BLaER1 treated with 17β-estradiol and CSF1 and Interleukin-3, amounts not matched to agents 10 nM and 100 nM (cell line): ENCODE measurements at regions not wholly inside any gene's neighbourhood (a gene's known extent, or its start where the extent isn't known, plus 50 kb on each side); places are given as distances from the start of the nearest gene placed in this dataset.

Experiments used
- H3K27ac ChIP-seq, 11 experiments: shearing (Covaris generic); formaldehyde crosslinking; 2 replicates each; pipeline ENCODE4 v1.8.1; 2022
- H3K27me3 ChIP-seq, 11 experiments: shearing (Covaris generic); formaldehyde crosslinking; 2 replicates each; pipeline ENCODE4 v1.8.1; 2022
- H3K36me3 ChIP-seq, 11 experiments: shearing (Covaris generic); formaldehyde crosslinking; 2 replicates each; pipeline ENCODE4 v1.8.1; 2022
- H3K4me1 ChIP-seq, 10 experiments: shearing (Covaris generic); formaldehyde crosslinking; 2 replicates each; pipeline ENCODE4 v1.8.1; 2022
- H3K4me2 ChIP-seq, 11 experiments: shearing (Covaris generic); formaldehyde crosslinking; 2 replicates each; pipeline ENCODE4 v1.8.1; 2022
- H3K4me3 ChIP-seq, 10 experiments: shearing (Covaris generic); formaldehyde crosslinking; 2 replicates each; pipeline ENCODE4 v1.8.1; 2022
- H3K9ac ChIP-seq, 11 experiments: shearing (Covaris generic); formaldehyde crosslinking; 2 replicates each; pipeline ENCODE4 v1.8.1; 2022
- H3K9me3 ChIP-seq, 11 experiments: shearing (Covaris generic); formaldehyde crosslinking; replicated peaks in 1 of 11; 2 replicates each; pipeline ENCODE4 v1.8.1; 2022
- H4K20me1 ChIP-seq, 11 experiments: shearing (Covaris generic); formaldehyde crosslinking; 2 replicates each; pipeline ENCODE4 v1.8.1; 2022
- Cebpa-rat ChIP-seq, 11 experiments: shearing (Covaris generic); IDR thresholded peaks; 2 replicates each; pipeline ENCODE4 v1.8.1; 2022

- Histone ChIP-seq H3K9ac (no peak overlapping the region), H3K4me2 (no peak overlapping the region), H3K4me1 (no peaks in the 10 kb centered on the region), H3K36me3 (no peaks in the 10 kb centered on the region), H3K9me3 (no peaks in the 10 kb centered on the region), H3K4me3 (no peak overlapping the region), H4K20me1 (no peaks in the 10 kb centered on the region), H3K27ac (no peak overlapping the region), H3K27me3 (no peaks in the 10 kb centered on the region)
- no peak for TF ChIP-seq Cebpa-rat (IDR thresholded peaks at IDR 0.05)
These were observed 64.9 kb upstream of the PALS2 start for GRCh38 chr7:24508316-24508715.

GRCh38 chr7:24510759-24511158, 62.5 kb upstream of the PALS2 start:
- Histone ChIP-seq H3K4me3 (no peak overlapping the region), H3K27me3 (no peaks in the 10 kb centered on the region), H3K4me2 (no peak overlapping the region), H3K27ac (no peak overlapping the region), H3K4me1 (no peaks in the 10 kb centered on the region), H4K20me1 (no peaks in the 10 kb centered on the region), H3K36me3 (no peaks in the 10 kb centered on the region), H3K9me3 (peaks cover 0 to 8% (median 4%) of the 10 kb centered on the region in 11 experiments; a peak in 12 of 22 replicates), H3K9ac (no peak overlapping the region)
- no peak for TF ChIP-seq Cebpa-rat (IDR thresholded peaks at IDR 0.05)

- H3K27me3 ChIP-seq = no peaks in the 10 kb centered on the region
These were observed 56.1 kb upstream of the PALS2 start for GRCh38 chr7:24517166-24517565.

GRCh38 chr7:24521917-24522623, 51.2 kb upstream of the PALS2 start:
- TF ChIP-seq Cebpa-rat (IDR thresholded peaks at IDR 0.05) = no peak
- Histone ChIP-seq H4K20me1 (no peaks in the 10 kb centered on the region), H3K27ac (no peak overlapping the region), H3K4me1 (peaks cover 0 to 14% (median 0%) of the 10 kb centered on the region in 10 experiments; a peak in 3 of 20 replicates), H3K4me2 (no peak overlapping the region), H3K9ac (no peak overlapping the region), H3K27me3 (no peaks in the 10 kb centered on the region), H3K4me3 (no peak overlapping the region), H3K9me3 (peaks cover 0 to 6% (median 0%) of the 10 kb centered on the region in 11 experiments; a peak in 1 of 22 replicates), H3K36me3 (no peaks in the 10 kb centered on the region)

More at GRCh38 chr7:24517166-24517565, 56.1 kb upstream of the PALS2 start:
- TF ChIP-seq Cebpa-rat (IDR thresholded peaks at IDR 0.05) = no peak
- H3K9me3 ChIP-seq = peaks cover 0 to 17% (median 12%) of the 10 kb centered on the region in 11 experiments; a peak in 14 of 22 replicates
- no peak overlapping the region for H3K27ac ChIP-seq
- no peaks in the 10 kb centered on the region for H4K20me1 ChIP-seq
- H3K36me3 ChIP-seq = no peaks in the 10 kb centered on the region
- H3K4me2 ChIP-seq = no peak overlapping the region
- peaks cover 0 to 14% (median 0%) of the 10 kb centered on the region in 10 experiments; a peak in 3 of 20 replicates for H3K4me1 ChIP-seq
- H3K9ac ChIP-seq = no peak overlapping the region
- H3K4me3 ChIP-seq = no peak overlapping the region
